Transverse colon (tissue), 4 donors: ENCODE measurements at regions not wholly inside any gene's neighbourhood (a gene's known extent, or its start where the extent isn't known, plus 50 kb on each side); places are given as distances from the start of the nearest gene placed in this dataset.

Experiments
- DNase-seq: peaks from one replicate; pipeline ENCODE4 v3.0.0-alpha.2; 2019
- H3K27ac ChIP-seq, 4 donors: fragments of 200-600 bp; sonication (generic); 2 replicates each; pipeline ENCODE4 v1.5.1; 2016 to 2018; ENCODE audit warnings: inconsistent platforms in 4 of 4
- H3K27me3 ChIP-seq: fragments of 200-600 bp; sonication (generic); 2 replicates; pipeline ENCODE4 v1.5.1; 2017; ENCODE audit warnings: inconsistent platforms
- H3K36me3 ChIP-seq, 4 donors: fragments of 200-600 bp; sonication (generic); 2 replicates each; pipeline ENCODE4 v1.5.1; 2017 to 2019; ENCODE audit warnings: inconsistent platforms in 4 of 4
- H3K4me1 ChIP-seq, 4 donors: fragments of 200-600 bp; sonication (generic); 2 replicates each; pipeline ENCODE4 v1.5.1; 2017 to 2020; ENCODE audit warnings: inconsistent platforms in 4 of 4
- H3K4me3 ChIP-seq, 4 donors: fragments of 200-600 bp; sonication (generic); 1 replicate in 1 of 4; 2 replicates in 3 of 4; pipeline versions ENCODE4 v1.5.1 to v1.6.1; 2017 to 2019; ENCODE audit warnings: inconsistent platforms in 4 of 4
- H3K9me3 ChIP-seq, 2 donors: fragments of 200-600 bp; sonication (generic); 2 replicates each; pipeline ENCODE4 v1.5.1; 2017 to 2019; ENCODE audit warnings: inconsistent platforms in 2 of 2
- EP300 ChIP-seq: sonication (generic); formaldehyde crosslinking; IDR thresholded peaks from one replicate; pipeline ENCODE4 v1.6.1; 2017; ENCODE audit warnings: antibody characterized with exemption, low read depth
- POLR2A ChIP-seq: fragments of 450-650 bp; IDR thresholded peaks from one replicate; pipeline ENCODE4 v1.6.1; 2016; ENCODE audit warnings: antibody characterized with exemption, mild to moderate bottlenecking, moderate library complexity
- POLR2AphosphoS5 ChIP-seq, 3 donors: sonication (generic); formaldehyde crosslinking; IDR thresholded peaks; one replicate each; pipeline ENCODE4 v1.6.1; 2016; ENCODE audit warnings: antibody characterized with exemption in 3 of 3
- WGBS, 2 donors: methylation state at CpG; one replicate each; pipeline ENCODE4 v1.1.5; 2018; ENCODE audit warnings: low coverage in 1 of 2; 5-methylcytosine and 5-hydroxymethylcytosine counted together
- in situ Hi-C, 4 donors: fragments of 200-750 bp; cut with MboI; loops; one replicate each; pipeline versions ENCODE4 v1.15.0 to v1.15.1; 2017; ENCODE audit warnings: low sequenced_read_pairs in 3 of 4, low pct_ligation_motif_present in 1 of 4, low pct_unique_long_range_greater_than_20kb in 1 of 4
- intact Hi-C: fragments of 100-400 bp; cut with DNase I; formaldehyde crosslinking; loops from one replicate; pipeline ENCODE4 v1.15.1; 2023; ENCODE audit warnings: low total_unique reads
- TF ChIP-seq, protein P1 (sequence below), 5 experiments: fragments of 200-600 bp in 3 of 5; fragments of 450-650 bp in 2 of 5; sonication (generic) in 3 of 5; IDR thresholded peaks; 1 replicate in 2 of 5; 2 replicates in 3 of 5; pipeline ENCODE4 v1.5.1; 2016 to 2017; ENCODE audit warnings: antibody characterized with exemption in 5 of 5, inconsistent platforms in 3 of 5, mild to moderate bottlenecking in 2 of 5, moderate library complexity in 1 of 5

DNA sequence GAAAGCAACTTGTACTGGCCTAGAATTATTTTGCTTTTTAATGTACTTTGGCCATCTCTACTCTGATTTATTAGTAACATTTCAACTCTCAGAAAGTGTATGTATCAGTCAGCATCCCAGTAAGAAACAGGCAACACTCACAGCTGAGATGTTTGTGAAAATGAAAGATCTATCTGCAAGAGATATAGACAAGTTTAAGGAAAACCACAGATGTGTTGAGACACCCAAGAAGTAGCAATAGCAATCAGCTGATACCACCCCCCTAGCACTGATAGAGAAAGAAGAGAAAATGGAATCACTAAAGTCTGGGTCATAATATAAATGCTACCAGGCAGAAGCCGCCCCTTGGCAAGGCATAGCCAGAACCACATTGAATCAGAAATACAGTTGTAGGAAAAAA, 372.0 kb downstream of the ARAP2 start:
- in situ Hi-C loops (no loop called here), intact Hi-C loops (no loop called here)
- 92% methylated on average over 1 of the region's 1 CpG; no CpG with 5 or more reads in 1 of the 2 donors for WGBS, 2 donors
- Histone ChIP-seq H3K27ac (no peak overlapping the region), H3K4me3 (no peak overlapping the region), H3K9me3 (no peaks in the 10 kb centered on the region), H3K27me3 (no peaks in the 10 kb centered on the region), H3K4me1 (no peaks in the 10 kb centered on the region), H3K36me3 (no peaks in the 10 kb centered on the region)
- TF ChIP-seq POLR2A (no peak), POLR2AphosphoS5 (IDR thresholded peaks at IDR 0.05) (no peak), EP300 (no peak)
- TF ChIP-seq, protein P1, sequence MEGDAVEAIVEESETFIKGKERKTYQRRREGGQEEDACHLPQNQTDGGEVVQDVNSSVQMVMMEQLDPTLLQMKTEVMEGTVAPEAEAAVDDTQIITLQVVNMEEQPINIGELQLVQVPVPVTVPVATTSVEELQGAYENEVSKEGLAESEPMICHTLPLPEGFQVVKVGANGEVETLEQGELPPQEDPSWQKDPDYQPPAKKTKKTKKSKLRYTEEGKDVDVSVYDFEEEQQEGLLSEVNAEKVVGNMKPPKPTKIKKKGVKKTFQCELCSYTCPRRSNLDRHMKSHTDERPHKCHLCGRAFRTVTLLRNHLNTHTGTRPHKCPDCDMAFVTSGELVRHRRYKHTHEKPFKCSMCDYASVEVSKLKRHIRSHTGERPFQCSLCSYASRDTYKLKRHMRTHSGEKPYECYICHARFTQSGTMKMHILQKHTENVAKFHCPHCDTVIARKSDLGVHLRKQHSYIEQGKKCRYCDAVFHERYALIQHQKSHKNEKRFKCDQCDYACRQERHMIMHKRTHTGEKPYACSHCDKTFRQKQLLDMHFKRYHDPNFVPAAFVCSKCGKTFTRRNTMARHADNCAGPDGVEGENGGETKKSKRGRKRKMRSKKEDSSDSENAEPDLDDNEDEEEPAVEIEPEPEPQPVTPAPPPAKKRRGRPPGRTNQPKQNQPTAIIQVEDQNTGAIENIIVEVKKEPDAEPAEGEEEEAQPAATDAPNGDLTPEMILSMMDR (IDR thresholded peaks at IDR 0.05), result no peak
- no peak for DNase-seq

DNA sequence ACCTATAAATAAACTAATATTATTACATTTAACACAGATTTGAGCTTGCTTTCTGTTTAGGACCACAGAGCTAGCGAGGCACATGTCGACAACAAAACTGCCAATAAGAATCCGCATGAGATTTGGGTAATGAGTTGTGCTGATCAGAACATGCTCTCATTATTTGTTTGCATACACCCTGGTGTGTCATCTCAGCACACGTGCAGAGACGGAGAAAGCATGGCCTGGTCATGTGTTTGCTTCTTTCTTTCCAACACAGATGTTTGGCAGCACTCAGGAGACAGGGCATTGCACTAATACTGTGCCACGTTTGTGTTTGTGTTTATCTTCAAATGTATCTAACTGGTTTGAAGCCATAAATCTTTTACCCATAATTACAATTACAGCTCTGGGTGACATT, 364.8 kb downstream of the ARAP2 start:
- DNase-seq, result no peak
- Histone ChIP-seq H3K9me3 (no peaks in the 10 kb centered on the region), H3K36me3 (no peaks in the 10 kb centered on the region), H3K4me1 (no peaks in the 10 kb centered on the region), H3K27ac (no peak overlapping the region), H3K4me3 (no peak overlapping the region), H3K27me3 (no peaks in the 10 kb centered on the region)
- intact Hi-C loops, result no loop called here
- WGBS, 2 donors, result 0 to 71% methylated on average over 1 to 6 of the region's 6 CpGs
- TF ChIP-seq POLR2A, result no peak
- TF ChIP-seq POLR2AphosphoS5 (IDR thresholded peaks at IDR 0.05), result no peak
- no peak for TF ChIP-seq EP300
- TF ChIP-seq, protein P1 (IDR thresholded peaks at IDR 0.05), result no peak
- in situ Hi-C loops, result no loop called here

DNA sequence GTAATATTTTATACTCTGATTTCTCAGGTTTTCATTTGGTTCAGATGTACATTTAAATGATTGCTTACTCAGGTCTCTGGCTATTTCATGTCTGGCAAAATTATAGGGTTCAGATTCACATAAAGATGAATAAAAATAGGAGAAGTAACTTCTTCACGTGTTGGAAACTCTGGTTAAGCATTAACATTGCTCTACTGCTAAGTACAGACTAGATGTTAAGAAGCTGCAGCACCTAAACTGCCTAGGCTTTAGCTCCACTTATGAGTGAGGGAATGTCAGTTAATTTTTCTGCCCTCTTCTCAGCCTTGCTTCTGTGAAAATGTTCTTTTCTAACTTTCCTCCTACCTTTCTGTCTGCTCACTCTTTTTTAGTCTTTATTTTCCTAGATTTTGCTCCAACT, 361.2 kb downstream of the ARAP2 start:
- in situ Hi-C loops, result no loop called here
- intact Hi-C loops, result no loop called here
- TF ChIP-seq POLR2A (no peak), POLR2AphosphoS5 (IDR thresholded peaks at IDR 0.05) (no peak), EP300 (no peak)
- TF ChIP-seq, protein P1 (IDR thresholded peaks at IDR 0.05), result no peak

DNA sequence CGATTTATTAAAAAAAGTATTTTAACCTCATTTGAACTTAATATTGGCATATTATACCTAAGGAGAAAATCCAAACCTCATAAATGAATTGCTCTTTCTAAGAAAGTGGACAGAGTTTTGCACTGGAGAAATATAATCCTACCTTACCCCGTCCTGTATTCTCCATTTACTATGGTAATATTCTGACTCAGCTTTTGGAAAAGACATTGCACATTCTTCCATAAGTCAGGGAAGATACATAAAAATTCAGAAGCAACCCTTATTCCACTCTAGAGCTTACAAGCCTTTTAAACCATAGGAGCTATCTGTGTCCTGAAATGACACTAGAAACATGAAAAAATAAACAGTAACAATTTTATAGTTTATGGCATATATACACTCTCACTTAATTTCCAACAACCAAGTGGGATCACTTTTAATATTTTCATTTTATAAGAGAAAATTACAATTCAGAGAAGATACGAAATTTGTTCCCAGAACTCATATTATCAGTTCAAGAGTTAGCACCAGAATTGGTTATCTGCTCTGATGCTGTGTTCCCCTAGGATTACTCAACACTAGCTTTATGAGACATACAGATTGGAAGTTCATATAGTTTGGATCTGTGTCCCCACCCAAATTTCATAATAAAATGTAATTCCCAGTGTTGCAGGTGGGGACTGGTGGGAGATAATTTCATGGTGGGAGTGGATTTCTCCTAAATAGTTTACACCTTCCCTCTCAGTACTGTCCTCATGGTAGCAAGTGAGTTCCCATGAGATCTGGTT, 359.4 kb downstream of the ARAP2 start:
- Histone ChIP-seq H3K36me3 (no peaks in the 10 kb centered on the region), H3K4me1 (no peaks in the 10 kb centered on the region), H3K27ac (no peak overlapping the region), H3K4me3 (no peak overlapping the region), H3K27me3 (no peaks in the 10 kb centered on the region), H3K9me3 (no peaks in the 10 kb centered on the region)
- in situ Hi-C loops, result no loop called here
- WGBS, 2 donors, result 76 to 77% methylated on average over 3 of the region's 3 CpGs
- DNase-seq, result no peak
- no peak for TF ChIP-seq POLR2AphosphoS5 (IDR thresholded peaks at IDR 0.05)
- no peak for TF ChIP-seq EP300
- TF ChIP-seq POLR2A, result no peak
- TF ChIP-seq, protein P1 (IDR thresholded peaks at IDR 0.05), result no peak
- intact Hi-C loops, result no loop called here

More for the DNA sequence above, 361.2 kb downstream of the ARAP2 start:
- Histone ChIP-seq H3K4me1 (no peaks in the 10 kb centered on the region), H3K36me3 (no peaks in the 10 kb centered on the region), H3K9me3 (no peaks in the 10 kb centered on the region), H3K4me3 (no peak overlapping the region), H3K27ac (no peak overlapping the region), H3K27me3 (no peaks in the 10 kb centered on the region)
- no peak for DNase-seq
- 20 to 45% methylated on average over 1 of the region's 1 CpG for WGBS, 2 donors
